HG03432 (cell line): ENCODE measurements at regions not wholly inside any gene's neighbourhood (a gene's known extent, or its start where the extent isn't known, plus 50 kb on each side); places are given as distances from the start of the nearest gene placed in this dataset.

Experiments used
- ATAC-seq: cut with Tn5 transposase; IDR thresholded peaks from one replicate; pipeline ENCODE4 v1.9.1; 2021; ENCODE audit warnings: mild to moderate bottlenecking, moderate library complexity; ENCODE audit not compliant: unreplicated experiment

- no peak for ATAC-seq
Observed at GRCh38 chr4:74878323-74878722, 54.6 kb upstream of the PARM1 start.

- ATAC-seq, result no peak
Observed at GRCh38 chr4:74875451-74875850, 57.5 kb upstream of the PARM1 start.

- ATAC-seq, result peak; percentile 68
Observed at GRCh38 chr4:74874753-74875367, 58.1 kb upstream of the PARM1 start.

- ATAC-seq, result peak; percentile 92
Observed at GRCh38 chr4:74873545-74874301, 59.2 kb upstream of the PARM1 start.

- ATAC-seq, result no peak
Observed at GRCh38 chr4:74858921-74859562, 64.7 kb upstream of the BTC start.

- no peak for ATAC-seq
Observed at GRCh38 chr4:74855879-74856278, 61.6 kb upstream of the BTC start.

GRCh38 chr4:74848774-74849173, 54.5 kb upstream of the BTC start:
- ATAC-seq, result no peak

GRCh38 chr4:74845834-74846233, 51.5 kb upstream of the BTC start:
- no peak for ATAC-seq
